H1 (cell line): ENCODE measurements at regions not wholly inside any gene's neighbourhood (a gene's known extent, or its start where the extent isn't known, plus 50 kb on each side); places are given as distances from the start of the nearest gene placed in this dataset.

ENCODE experiments used
- CTCF ChIA-PET: fragments of 300-600 bp; sonication (Branson Sonifier 250); formaldehyde crosslinking; loops from one replicate; lab custom pipeline; 2021; ENCODE audit not compliant: partially characterized antibody; lab: Charles Lee
- POLR2A ChIA-PET: fragments of 300-600 bp; sonication (Branson Sonifier 250); formaldehyde crosslinking; loops from one replicate; lab custom pipeline; 2021; ENCODE audit warnings: inconsistent platforms; ENCODE audit not compliant: partially characterized antibody; lab: Charles Lee
- DNase-seq, 2 experiments: peaks; one replicate each; pipeline versions ENCODE4 v3.0.0 to v3.0.0-alpha.2; 2010 to 2022; ENCODE audit warnings: low spot score in 2 of 2, low read depth in 1 of 2, mixed read lengths in 1 of 2
- FAIRE-seq: peaks from 2 replicates; lab custom pipeline; 2011; peaks lifted over from hg19 to GRCh38; lab: Jason Lieb, UNC
- H2AFZ ChIP-seq: 2 replicates; pipeline ENCODE4 v1.8.1; 2012; ENCODE audit warnings: low read length, inconsistent platforms
- H2AK5ac ChIP-seq: 2 replicates; pipeline ENCODE4 v1.6.1; 2013; ENCODE audit warnings: low read depth, low read length
- H2BK120ac ChIP-seq: replicated peaks from 2 replicates; pipeline ENCODE3; 2013; ENCODE audit warnings: low read depth, low read length, inconsistent platforms
- H2BK12ac ChIP-seq: 2 replicates; pipeline ENCODE4 v1.6.1; 2013; ENCODE audit warnings: low read depth, low read length
- H2BK15ac ChIP-seq: 2 replicates; pipeline ENCODE4 v1.6.1; 2013; ENCODE audit warnings: low read length
- H2BK20ac ChIP-seq: 2 replicates; pipeline ENCODE4 v1.6.1; 2013; ENCODE audit warnings: low read length
- H2BK5ac ChIP-seq: 2 replicates; pipeline ENCODE4 v1.6.1; 2013; ENCODE audit warnings: low read depth, low read length
- H3K14ac ChIP-seq: 2 replicates; pipeline ENCODE4 v1.6.1; 2013; ENCODE audit warnings: inconsistent platforms; ENCODE audit not compliant: insufficient read length
- H3K18ac ChIP-seq: 2 replicates; pipeline ENCODE4 v1.6.1; 2013; ENCODE audit warnings: low read length; ENCODE audit errors: extremely low read depth
- H3K23ac ChIP-seq: 2 replicates; pipeline ENCODE4 v1.6.1; 2013; ENCODE audit warnings: inconsistent platforms; ENCODE audit not compliant: insufficient read length
- H3K23me2 ChIP-seq: 2 replicates; pipeline ENCODE4 v1.6.1; 2013; ENCODE audit warnings: low read depth, low read length
- H3K27ac ChIP-seq: 2 replicates; pipeline ENCODE4 v1.6.1; 2011; ENCODE audit warnings: low read depth, low read length, inconsistent platforms
- H3K27me3 ChIP-seq, 4 experiments: replicated peaks in 1 of 4; 1 replicate in 1 of 4; 2 replicates in 3 of 4; pipeline versions ENCODE4 v1.6.1 to v1.8.1; 2011 to 2013; ENCODE audit warnings: low read length in 3 of 4, mild to moderate bottlenecking in 3 of 4, inconsistent platforms in 2 of 4, mixed read lengths in 2 of 4, moderate library complexity in 1 of 4; ENCODE audit not compliant: control insufficient read depth in 3 of 4, insufficient read depth in 3 of 4; ENCODE audit errors: extremely low read depth in 1 of 4
- H3K36me3 ChIP-seq, 4 experiments: 2 replicates each; pipeline versions ENCODE4 v1.6.1 to v1.8.1; 2011 to 2013; ENCODE audit warnings: mild to moderate bottlenecking in 4 of 4, low read length in 3 of 4, moderate library complexity in 2 of 4, control low read depth in 1 of 4, inconsistent platforms in 1 of 4; ENCODE audit not compliant: insufficient read depth in 4 of 4, control insufficient read depth in 2 of 4
- H3K4ac ChIP-seq: replicated peaks from 2 replicates; pipeline ENCODE3; 2013; ENCODE audit warnings: low read length, low read depth, mixed read lengths, inconsistent platforms; ENCODE audit not compliant: insufficient read length
- H3K4me1 ChIP-seq, 4 experiments: replicated peaks in 1 of 4; 1 replicate in 1 of 4; 2 replicates in 3 of 4; pipeline versions ENCODE4 v1.6.1 to v1.8.1; 2011 to 2013; ENCODE audit warnings: low read length in 3 of 4, inconsistent platforms in 2 of 4, mixed read lengths in 1 of 4; ENCODE audit not compliant: insufficient read depth in 4 of 4, control insufficient read depth in 3 of 4
- H3K4me2 ChIP-seq, 2 experiments: 2 replicates each; pipeline versions ENCODE4 v1.6.1 to v1.8.1; 2011 to 2013; ENCODE audit warnings: low read depth in 2 of 2, low read length in 2 of 2, control low read depth in 1 of 2, inconsistent platforms in 1 of 2, mild to moderate bottlenecking in 1 of 2; ENCODE audit not compliant: insufficient read depth in 1 of 2
- H3K4me3 ChIP-seq, 4 experiments: fragments of 200-600, 300-600 bp in 1 of 4; sonication (generic), shearing (Covaris generic), sonication (Bioruptor Twin) in 1 of 4; 2 replicates each; pipeline versions ENCODE4 v1.5.1 to v1.8.1; 2011 to 2016; ENCODE audit warnings: low read length in 4 of 4, low read depth in 3 of 4, control low read depth in 2 of 4, inconsistent platforms in 2 of 4, mild to moderate bottlenecking in 2 of 4, mixed read lengths in 1 of 4, moderate library complexity in 1 of 4; ENCODE audit not compliant: insufficient read depth in 2 of 4; ENCODE audit errors: extremely low read depth in 1 of 4
- H3K56ac ChIP-seq: replicated peaks from 2 replicates; pipeline ENCODE3; 2013; ENCODE audit warnings: low read depth, mild to moderate bottlenecking, mixed read lengths, low read length, inconsistent platforms; ENCODE audit not compliant: insufficient read length
- H3K79me1 ChIP-seq: 2 replicates; pipeline ENCODE4 v1.6.1; 2013; ENCODE audit warnings: low read depth, low read length, control low read depth
- H3K79me2 ChIP-seq, 2 experiments: 2 replicates each; pipeline versions ENCODE4 v1.6.1 to v1.8.1; 2012 to 2013; ENCODE audit warnings: low read length in 2 of 2, mild to moderate bottlenecking in 2 of 2, inconsistent platforms in 1 of 2; ENCODE audit not compliant: insufficient read depth in 2 of 2, control insufficient read depth in 1 of 2
- H3K9ac ChIP-seq, 4 experiments: replicated peaks in 1 of 4; 1 replicate in 1 of 4; 2 replicates in 3 of 4; pipeline versions ENCODE4 v1.6.1 to v1.8.1; 2011 to 2013; ENCODE audit warnings: low read depth in 3 of 4, low read length in 3 of 4, control low read depth in 2 of 4, mild to moderate bottlenecking in 2 of 4, moderate library complexity in 2 of 4, inconsistent platforms in 1 of 4; ENCODE audit errors: extremely low read depth in 1 of 4
- H3K9me3 ChIP-seq, 2 experiments: 2 replicates each; pipeline versions ENCODE4 v1.6.1 to v1.8.1; 2012 to 2013; ENCODE audit warnings: mild to moderate bottlenecking in 2 of 2, moderate library complexity in 2 of 2, control low read depth in 1 of 2, inconsistent platforms in 1 of 2, low read depth in 1 of 2, low read length in 1 of 2, mixed read lengths in 1 of 2; ENCODE audit not compliant: insufficient read depth in 2 of 2
- H4K20me1 ChIP-seq, 2 experiments: replicated peaks in 1 of 2; 2 replicates each; pipeline versions ENCODE3 to v1.8.1; 2011 to 2013; ENCODE audit warnings: inconsistent platforms in 2 of 2, low read length in 2 of 2, mild to moderate bottlenecking in 1 of 2; ENCODE audit not compliant: insufficient read depth in 2 of 2, control insufficient read depth in 1 of 2
- H4K5ac ChIP-seq: 2 replicates; pipeline ENCODE4 v1.6.1; 2013; ENCODE audit warnings: low read length, low read depth, mixed read lengths, inconsistent platforms; ENCODE audit not compliant: insufficient read length
- H4K8ac ChIP-seq: 2 replicates; pipeline ENCODE4 v1.8.0; 2013; ENCODE audit warnings: mild to moderate bottlenecking, moderate library complexity, low read length, inconsistent platforms; ENCODE audit not compliant: insufficient read depth; ENCODE audit errors: extremely low read depth
- H4K91ac ChIP-seq: replicated peaks from 2 replicates; pipeline ENCODE3; 2013; ENCODE audit warnings: low read length, mixed read lengths, inconsistent platforms; ENCODE audit not compliant: insufficient read length
- ATF2 ChIP-seq: IDR thresholded peaks from 2 replicates; pipeline ENCODE4 v1.6.1; 2012; ENCODE audit warnings: low read length, inconsistent platforms
- CBX8 ChIP-seq: fragments of 300-800, 300-1000 bp; sonication (generic); IDR thresholded peaks from 2 replicates; pipeline ENCODE4 v1.7.1; 2016; ENCODE audit warnings: low read depth, low read length, borderline replicate concordance
- CHD2 ChIP-seq: IDR thresholded peaks from 2 replicates; pipeline ENCODE4 v1.6.1; 2012; ENCODE audit warnings: low read length, improper control_type of control experiment
- CTCF ChIP-seq, 3 experiments: IDR thresholded peaks; 1 replicate in 2 of 3; 2 replicates in 1 of 3; pipeline versions ENCODE4 v1.5.1 to v1.6.1; 2011; ENCODE audit warnings: low read length in 3 of 3, mild to moderate bottlenecking in 3 of 3, inconsistent platforms in 2 of 3, low read depth in 1 of 3, moderate library complexity in 1 of 3; ENCODE audit not compliant: insufficient read depth in 1 of 3; ENCODE audit errors: control extremely low read depth in 1 of 3
- HDAC6 ChIP-seq: IDR thresholded peaks from one replicate; pipeline ENCODE4 v1.7.1; 2012; ENCODE audit warnings: low read depth, mild to moderate bottlenecking, inconsistent platforms, low read length, moderate library complexity
- RFX5 ChIP-seq: IDR thresholded peaks from 2 replicates; pipeline ENCODE4 v1.6.1; 2011; ENCODE audit warnings: low read depth, low read length, improper control_type of control experiment, borderline replicate concordance
- SAP30 ChIP-seq: fragments of 300-600 bp; sonication (generic); IDR thresholded peaks from 2 replicates; pipeline ENCODE4 v1.7.1; 2012; ENCODE audit warnings: low read length, moderate library complexity, mild to moderate bottlenecking, inconsistent platforms; ENCODE audit not compliant: insufficient read depth, insufficient replicate concordance
- SUZ12 ChIP-seq: fragments of 200-600 bp; sonication (generic); IDR thresholded peaks from 2 replicates; pipeline ENCODE4 v1.6.1; 2012; ENCODE audit warnings: mild to moderate bottlenecking, inconsistent platforms, low read length, moderate library complexity, mixed read lengths

- Histone ChIP-seq H2BK20ac (no peak overlapping the region), H4K8ac (no peak overlapping the region), H2AK5ac (no peak overlapping the region), H3K4me2 (no peak overlapping the region), H2BK12ac (no peak overlapping the region), H3K79me2 (no peaks in the 10 kb centered on the region), H3K79me1 (no peaks in the 10 kb centered on the region), H2BK5ac (no peak overlapping the region), H3K9me3 (no peaks in the 10 kb centered on the region), H2BK15ac (no peak overlapping the region), H3K27me3 (no peaks in the 10 kb centered on the region; a peak in 1 of 7 replicates), H2BK120ac (no peak overlapping the region), H3K56ac (no peak overlapping the region), H3K4ac (no peak overlapping the region), H3K23ac (no peak overlapping the region), H3K4me1 (peaks cover 2 to 13% (median 2%) of the 10 kb centered on the region in 4 experiments; a peak in 3 of 7 replicates)
- ChIA-PET POLR2A (no interaction called here), CTCF (interaction anchor here (0.5 to 1.2 kb wide), 2 partner anchors 10 to 99 kb away, joined by 3 to 5 read pairs; no protein-coding TSS in a partner anchor)
- FAIRE-seq: no peak
- no peak for TF ChIP-seq CHD2
- TF ChIP-seq HDAC6: no peak
- TF ChIP-seq SUZ12: no peak
- no peak for TF ChIP-seq RFX5
- no peak for TF ChIP-seq CBX8
- TF ChIP-seq SAP30: no peak
- TF ChIP-seq CTCF (IDR thresholded peaks at IDR 0.05; ENCODE audit: control extremely low read depth in 1 of 3, insufficient read depth in 1 of 3, low read depth in 1 of 3, low read length in 3 of 3): no peak
- TF ChIP-seq ATF2: no peak
- TF ChIP-seq, all 59 proteins: peak for 0
- Histone ChIP-seq H4K91ac (no peak overlapping the region), H4K20me1 (no peaks in the 10 kb centered on the region), H3K36me3 (no peaks in the 10 kb centered on the region), H3K4me3 (no peak overlapping the region), H3K18ac (no peak overlapping the region), H3K27ac (no peak overlapping the region), H3K14ac (no peak overlapping the region), H3K23me2 (no peaks in the 10 kb centered on the region), H2AFZ (no peak overlapping the region), H4K5ac (no peak overlapping the region), H3K9ac (no peak overlapping the region)
- no peak for DNase-seq
These were observed 110.9 kb upstream of the BMP2K start for GRCh38 chr4:78665216-78665770.
